ENCODE measurements at regions not wholly inside any gene's neighbourhood (a gene's known extent, or its start where the extent isn't known, plus 50 kb on each side); places are given as distances from the start of the nearest gene placed in this dataset.
"Not testable (repeated sequence)": the region's sequence is repeated elsewhere in the genome, so short reads cannot be mapped to it uniquely, and the experiment has no call there.

GRCh38 chr4:158970812-158971211 is 132.1 kb upstream of the RAPGEF2 start:
- H3K27ac ChIP-seq = no peak overlapping the region
- H3K9me3 ChIP-seq (ENCODE audit: low read depth, low read length) = no peaks in the 10 kb centered on the region
- no peaks in the 10 kb centered on the region for H3K36me3 ChIP-seq (ENCODE audit: insufficient read depth, low read length)
- H3K9ac ChIP-seq (ENCODE audit: insufficient read length) = no peak overlapping the region
- TF ChIP-seq FOXP2 (optimal IDR thresholded peaks at IDR 0.05; ENCODE audit: control extremely low read depth, extremely low read length, insufficient read depth) (no peak), POLR2AphosphoS5 (IDR thresholded peaks at IDR 0.05; ENCODE audit: borderline replicate concordance, low read depth, low read length) (no peak), EZH2 (IDR thresholded peaks at IDR 0.05) (no peak)
- no peak for DNase-seq (ENCODE audit: low read depth, low spot score)
- no peak overlapping the region for H3K4me3 ChIP-seq

DNA sequence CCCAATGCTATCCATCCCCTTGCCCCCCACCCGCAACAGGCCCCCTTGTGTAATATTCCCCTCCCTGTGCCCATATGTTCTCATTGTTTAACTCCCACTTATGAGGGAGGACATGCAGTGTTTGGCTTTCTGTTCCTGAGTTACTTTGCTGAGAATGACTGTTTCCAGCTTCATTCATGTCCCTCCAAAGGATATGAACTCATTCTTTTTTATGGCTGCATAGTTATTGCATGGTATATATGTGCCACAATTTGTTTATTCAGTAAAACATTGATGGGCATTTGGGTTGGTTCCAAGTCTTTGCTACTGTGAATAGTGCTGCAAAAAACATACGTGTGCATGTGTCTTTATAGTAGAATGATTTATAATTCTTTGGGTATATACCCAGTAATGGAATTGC is 128.4 kb upstream of the RAPGEF2 start:
- not testable (repeated sequence) for H3K9me3 ChIP-seq (ENCODE audit: low read depth, low read length); DNase-seq (ENCODE audit: low read depth, low spot score)

GRCh38 chr4:158980711-158981110 is 122.2 kb upstream of the RAPGEF2 start:
- H3K4me3 ChIP-seq; H3K9ac ChIP-seq (ENCODE audit: insufficient read length); H3K9me3 ChIP-seq (ENCODE audit: low read depth, low read length); DNase-seq (ENCODE audit: low read depth, low spot score); H3K36me3 ChIP-seq (ENCODE audit: insufficient read depth, low read length); H3K27ac ChIP-seq: not testable (repeated sequence)

More for the DNA sequence above, 128.4 kb upstream of the RAPGEF2 start:
- H3K36me3 ChIP-seq (ENCODE audit: insufficient read depth, low read length); H3K9ac ChIP-seq (ENCODE audit: insufficient read length); H3K27ac ChIP-seq; H3K4me3 ChIP-seq: not testable (repeated sequence)

DNA sequence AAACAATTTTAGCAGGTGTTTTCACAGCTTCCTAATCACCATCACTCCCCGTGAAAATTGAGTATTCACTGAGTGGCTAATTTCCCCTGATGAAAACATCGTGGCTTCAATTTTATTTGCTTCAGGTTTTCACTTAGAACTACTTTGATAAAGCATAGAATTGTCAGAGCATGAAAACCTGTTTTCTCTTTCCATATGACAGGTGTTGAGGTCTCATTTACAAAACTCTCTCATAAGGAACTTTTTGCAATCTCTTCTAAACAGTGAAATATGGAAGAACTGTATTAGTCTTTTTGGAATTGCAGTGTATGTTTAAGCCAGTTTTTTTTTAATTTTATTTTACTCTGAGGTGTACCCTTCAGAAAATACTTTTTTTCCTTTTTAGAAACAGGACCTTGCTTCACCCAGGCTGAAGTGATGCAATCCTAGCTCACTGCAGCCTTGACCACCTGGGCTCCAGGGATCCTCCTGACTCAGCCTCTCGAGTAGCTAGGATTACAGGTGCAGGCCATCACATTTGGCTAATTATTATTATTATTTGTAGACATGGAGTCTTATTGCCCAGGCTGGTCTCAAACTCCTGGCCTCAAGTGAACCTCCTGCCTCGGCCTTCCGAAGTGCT is 111.2 kb upstream of the RAPGEF2 start:
- no peak overlapping the region for H3K4me3 ChIP-seq
- DNase-seq (ENCODE audit: low read depth, low spot score) = no peak
- H3K9ac ChIP-seq (ENCODE audit: insufficient read length) = no peak overlapping the region
- H3K36me3 ChIP-seq (ENCODE audit: insufficient read depth, low read length) = no peaks in the 10 kb centered on the region
- no peak for TF ChIP-seq EZH2 (IDR thresholded peaks at IDR 0.05)
- H3K27ac ChIP-seq = no peak overlapping the region
- H3K9me3 ChIP-seq (ENCODE audit: low read depth, low read length) = no peaks in the 10 kb centered on the region

DNA sequence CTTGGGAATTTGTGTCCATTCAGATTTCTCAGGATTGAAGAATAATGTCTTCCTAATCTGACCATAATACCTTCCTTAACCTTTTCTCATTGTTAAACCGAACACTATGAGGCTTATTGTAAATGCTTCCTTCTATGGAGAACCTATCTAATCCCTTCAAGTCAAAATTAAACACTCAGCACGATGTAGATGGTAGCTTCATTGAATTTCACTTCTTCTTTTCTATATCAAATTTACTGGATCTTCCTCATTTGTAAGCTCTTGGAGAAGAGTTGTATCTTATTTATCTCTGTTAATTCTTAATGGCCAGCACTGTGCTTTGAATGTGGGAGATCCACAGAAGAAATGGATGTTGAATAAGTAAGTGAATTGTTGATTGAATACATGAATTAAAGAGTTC is 109.0 kb upstream of the RAPGEF2 start:
- Histone ChIP-seq H3K27ac (no peak overlapping the region), H3K4me3 (no peak overlapping the region), H3K9me3 (ENCODE audit: low read depth, low read length) (no peaks in the 10 kb centered on the region), H3K36me3 (ENCODE audit: insufficient read depth, low read length) (no peaks in the 10 kb centered on the region), H3K9ac (ENCODE audit: insufficient read length) (no peak overlapping the region)
- no peak for DNase-seq (ENCODE audit: low read depth, low spot score)
- TF ChIP-seq POLR2AphosphoS5 (IDR thresholded peaks at IDR 0.05; ENCODE audit: borderline replicate concordance, low read depth, low read length) (no peak), EZH2 (IDR thresholded peaks at IDR 0.05) (no peak), FOXP2 (optimal IDR thresholded peaks at IDR 0.05; ENCODE audit: control extremely low read depth, extremely low read length, insufficient read depth) (no peak)

DNA sequence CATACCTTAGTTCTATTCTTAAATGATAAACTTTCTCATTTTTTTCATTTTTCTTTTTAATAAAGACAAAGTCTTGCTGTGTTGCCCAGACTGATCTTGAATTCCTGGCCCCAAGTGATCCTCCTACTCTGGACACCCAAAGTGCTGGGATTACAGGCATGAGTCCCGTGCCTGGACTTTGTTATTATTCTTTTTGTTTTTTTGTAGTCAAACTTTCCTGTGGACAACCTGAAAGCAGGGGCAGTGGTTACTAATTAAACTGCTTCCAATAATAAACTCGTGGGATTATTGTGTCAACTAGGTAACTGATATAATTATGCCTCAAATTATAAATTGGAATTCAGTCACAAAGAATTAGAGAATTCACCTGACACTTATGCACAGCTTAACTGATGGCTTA is 107.8 kb upstream of the RAPGEF2 start:
- TF ChIP-seq EZH2 (IDR thresholded peaks at IDR 0.05) (no peak), POLR2AphosphoS5 (IDR thresholded peaks at IDR 0.05; ENCODE audit: borderline replicate concordance, low read depth, low read length) (no peak), FOXP2 (optimal IDR thresholded peaks at IDR 0.05; ENCODE audit: control extremely low read depth, extremely low read length, insufficient read depth) (no peak)
- no peak for DNase-seq (ENCODE audit: low read depth, low spot score)
- Histone ChIP-seq H3K9ac (ENCODE audit: insufficient read length) (no peak overlapping the region), H3K9me3 (ENCODE audit: low read depth, low read length) (no peaks in the 10 kb centered on the region), H3K36me3 (ENCODE audit: insufficient read depth, low read length) (no peaks in the 10 kb centered on the region), H3K4me3 (no peak overlapping the region), H3K27ac (no peak overlapping the region)

GRCh38 chr4:158995965-158996364 is 106.9 kb upstream of the RAPGEF2 start:
- no peak for DNase-seq (ENCODE audit: low read depth, low spot score)
- Histone ChIP-seq H3K9ac (ENCODE audit: insufficient read length) (no peak overlapping the region), H3K9me3 (ENCODE audit: low read depth, low read length) (no peaks in the 10 kb centered on the region), H3K4me3 (no peak overlapping the region), H3K27ac (no peak overlapping the region), H3K36me3 (ENCODE audit: insufficient read depth, low read length) (no peaks in the 10 kb centered on the region)
- TF ChIP-seq EZH2 (IDR thresholded peaks at IDR 0.05) (no peak), FOXP2 (optimal IDR thresholded peaks at IDR 0.05; ENCODE audit: control extremely low read depth, extremely low read length, insufficient read depth) (no peak), POLR2AphosphoS5 (IDR thresholded peaks at IDR 0.05; ENCODE audit: borderline replicate concordance, low read depth, low read length) (no peak)

DNA sequence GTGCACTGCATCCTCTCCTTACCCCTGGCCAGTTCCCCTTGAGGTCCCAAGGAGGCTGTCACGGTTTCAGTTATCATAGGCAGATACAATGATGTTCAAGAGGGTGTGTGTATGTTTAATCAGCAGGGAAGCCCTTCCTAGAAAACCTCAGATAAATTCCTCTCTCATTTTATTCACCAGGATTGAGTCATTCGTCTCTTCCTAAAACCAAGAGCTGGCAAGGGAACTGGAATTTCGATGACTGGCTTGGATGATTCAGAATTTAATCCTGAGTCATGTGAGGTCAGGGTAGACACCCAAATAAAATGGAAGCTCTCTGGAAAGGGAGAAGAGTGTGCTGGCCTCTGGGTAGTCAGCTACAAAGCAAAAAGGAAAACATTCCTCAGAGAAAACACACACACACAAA is 106.2 kb upstream of the RAPGEF2 start:
- H3K9me3 ChIP-seq (ENCODE audit: low read depth, low read length) = peaks cover 3% of the 10 kb centered on the region; the same call in 1 of the 2 replicates
- H3K4me3 ChIP-seq = peak overlapping the region; percentile 14
- DNase-seq (ENCODE audit: low read depth, low spot score) = no peak
- H3K27ac ChIP-seq = peak overlapping the region; percentile 72
- no peak overlapping the region for H3K9ac ChIP-seq (ENCODE audit: insufficient read length)
- no peaks in the 10 kb centered on the region for H3K36me3 ChIP-seq (ENCODE audit: insufficient read depth, low read length)
- no peak for TF ChIP-seq FOXP2 (optimal IDR thresholded peaks at IDR 0.05; ENCODE audit: control extremely low read depth, extremely low read length, insufficient read depth)
- no peak for TF ChIP-seq POLR2AphosphoS5 (IDR thresholded peaks at IDR 0.05; ENCODE audit: borderline replicate concordance, low read depth, low read length)
- no peak for TF ChIP-seq EZH2 (IDR thresholded peaks at IDR 0.05)

GRCh38 chr4:158997660-158998349 is 105.1 kb upstream of the RAPGEF2 start:
- Histone ChIP-seq H3K36me3 (ENCODE audit: insufficient read depth, low read length) (no peaks in the 10 kb centered on the region), H3K27ac (no peak overlapping the region), H3K9ac (ENCODE audit: insufficient read length) (no peak overlapping the region), H3K4me3 (no peak overlapping the region), H3K9me3 (ENCODE audit: low read depth, low read length) (peaks cover 3% of the 10 kb centered on the region; the same call in 1 of the 2 replicates)
- TF ChIP-seq POLR2AphosphoS5 (IDR thresholded peaks at IDR 0.05; ENCODE audit: borderline replicate concordance, low read depth, low read length) = no peak
- TF ChIP-seq FOXP2 (optimal IDR thresholded peaks at IDR 0.05; ENCODE audit: control extremely low read depth, extremely low read length, insufficient read depth) = no peak
- no peak for TF ChIP-seq EZH2 (IDR thresholded peaks at IDR 0.05)
- DNase-seq (ENCODE audit: low read depth, low spot score) = no peak

Data from SK-N-MC (cell line).